Upper lobe of right lung (tissue), 1 donor: ENCODE measurements at regions not wholly inside any gene's neighbourhood (a gene's known extent, or its start where the extent isn't known, plus 50 kb on each side); places are given as distances from the start of the nearest gene placed in this dataset.

Experiments
- ATAC-seq: fragments of 200-7000 bp; cut with Tn5 transposase; one replicate; pipeline ENCODE4 v1.9.1; 2020; ENCODE audit warnings: mild to moderate bottlenecking, moderate library complexity
- DNase-seq: peaks from one replicate; pipeline ENCODE4 v3.0.0-alpha.2; 2020
- H3K27ac ChIP-seq: fragments of 200-600 bp; one replicate; pipeline ENCODE4 v1.8.0; 2022
- H3K27me3 ChIP-seq: fragments of 200-600 bp; one replicate; pipeline ENCODE4 v1.8.0; 2022; ENCODE audit warnings: mild to moderate bottlenecking
- H3K36me3 ChIP-seq: fragments of 200-600 bp; one replicate; pipeline ENCODE4 v1.8.0; 2022
- H3K4me1 ChIP-seq: fragments of 200-600 bp; one replicate; pipeline ENCODE4 v1.8.0; 2022
- H3K4me3 ChIP-seq: fragments of 200-600 bp; one replicate; pipeline ENCODE4 v1.8.0; 2022; ENCODE audit warnings: mild to moderate bottlenecking
- H3K9me3 ChIP-seq: fragments of 200-600 bp; one replicate; pipeline ENCODE4 v1.8.0; 2022
- CTCF ChIP-seq: fragments of 200-600 bp; IDR thresholded peaks from one replicate; pipeline ENCODE4 v1.8.0; 2022; ENCODE audit warnings: antibody characterized with exemption
- intact Hi-C: fragments of 100-400 bp; cut with DNase I; formaldehyde crosslinking; loops from one replicate; pipeline ENCODE4 v1.11.0; 2022
- donor health status: DM: no; HTN: yes; CAD: no; lungs with severe emphysema.

- no peak for TF ChIP-seq CTCF
- intact Hi-C loops, result no loop called here
- DNase-seq, result no peak
- Histone ChIP-seq H3K4me3 (no peak overlapping the region), H3K36me3 (no peaks in the 10 kb centered on the region), H3K27ac (no peak overlapping the region), H3K27me3 (no peaks in the 10 kb centered on the region), H3K9me3 (no peaks in the 10 kb centered on the region), H3K4me1 (no peaks in the 10 kb centered on the region)
- ATAC-seq, result no peak
Observed at GRCh38 chr4:126755506-126755905, 877.3 kb upstream of the INTU start.

- H3K4me1 ChIP-seq, result no peaks in the 10 kb centered on the region
- no peaks in the 10 kb centered on the region for H3K36me3 ChIP-seq
- DNase-seq (no peak), ATAC-seq (no peak)
- H3K4me3 ChIP-seq, result no peak overlapping the region
- TF ChIP-seq CTCF, result no peak
- no peaks in the 10 kb centered on the region for H3K27me3 ChIP-seq
- intact Hi-C loops, result no loop called here
- no peak overlapping the region for H3K27ac ChIP-seq
- no peaks in the 10 kb centered on the region for H3K9me3 ChIP-seq
Observed at GRCh38 chr4:126756050-126756829, 876.5 kb upstream of the INTU start.

GRCh38 chr4:126757219-126757618 is 875.5 kb upstream of the INTU start:
- DNase-seq, result no peak
- no peak for ATAC-seq
- Histone ChIP-seq H3K36me3 (no peaks in the 10 kb centered on the region), H3K9me3 (no peaks in the 10 kb centered on the region), H3K4me1 (no peaks in the 10 kb centered on the region), H3K27ac (no peak overlapping the region), H3K27me3 (no peaks in the 10 kb centered on the region), H3K4me3 (no peak overlapping the region)
- intact Hi-C loops, result no loop called here
- TF ChIP-seq CTCF, result no peak

GRCh38 chr4:126758493-126758892 is 874.3 kb upstream of the INTU start:
- DNase-seq (no peak), ATAC-seq (peak; percentile 15)
- intact Hi-C loops, result no loop called here
- Histone ChIP-seq H3K9me3 (no peaks in the 10 kb centered on the region), H3K4me3 (no peak overlapping the region), H3K27me3 (no peaks in the 10 kb centered on the region), H3K27ac (no peak overlapping the region), H3K36me3 (no peaks in the 10 kb centered on the region), H3K4me1 (no peaks in the 10 kb centered on the region)
- no peak for TF ChIP-seq CTCF

- no peak for TF ChIP-seq CTCF
- Histone ChIP-seq H3K4me1 (no peaks in the 10 kb centered on the region), H3K27me3 (no peaks in the 10 kb centered on the region), H3K36me3 (no peaks in the 10 kb centered on the region), H3K9me3 (no peaks in the 10 kb centered on the region), H3K27ac (no peak overlapping the region), H3K4me3 (no peak overlapping the region)
- ATAC-seq (no peak), DNase-seq (no peak)
- intact Hi-C loops, result no loop called here
Observed at GRCh38 chr4:126761947-126762662, 870.7 kb upstream of the INTU start.
